GM21367 (cell line): ENCODE measurements at regions not wholly inside any gene's neighbourhood (a gene's known extent, or its start where the extent isn't known, plus 50 kb on each side); places are given as distances from the start of the nearest gene placed in this dataset.
A peak's percentile ranks its signal among the peaks of the same experiment; 100 is the strongest.
"Not testable (repeated sequence)": the region's sequence is repeated elsewhere in the genome, so short reads cannot be mapped to it uniquely, and the experiment has no call there.

Source experiments
- ATAC-seq: cut with Tn5 transposase; IDR thresholded peaks from one replicate; pipeline ENCODE4 v1.9.1; 2021; ENCODE audit not compliant: unreplicated experiment

DNA sequence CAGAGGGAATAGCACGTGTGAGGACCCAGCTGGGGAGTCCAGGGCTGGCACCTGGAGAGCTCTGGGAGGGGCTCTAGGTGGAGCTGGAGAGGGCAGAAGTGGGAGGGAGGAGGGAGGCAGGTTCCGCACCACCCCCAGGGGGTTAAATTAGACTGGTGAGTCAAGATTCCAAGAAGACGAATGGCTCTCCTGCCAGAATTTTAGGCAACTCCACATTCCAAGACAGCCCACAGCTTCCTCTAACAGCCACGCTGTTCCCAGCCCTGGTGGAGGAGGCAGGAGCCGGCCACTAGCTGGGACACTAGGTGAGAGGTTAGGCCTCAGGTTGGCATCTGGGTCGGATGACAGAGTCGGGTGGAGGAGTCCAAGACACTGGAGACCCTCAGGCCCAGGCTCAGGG, 60.2 kb downstream of the TFAP2C start:
- no peak for ATAC-seq

- no peak for ATAC-seq
These were observed 60.9 kb downstream of the TFAP2C start for GRCh38 chr20:56689852-56690485.

GRCh38 chr20:56690531-56691175, 61.5 kb downstream of the TFAP2C start:
- no peak for ATAC-seq

DNA sequence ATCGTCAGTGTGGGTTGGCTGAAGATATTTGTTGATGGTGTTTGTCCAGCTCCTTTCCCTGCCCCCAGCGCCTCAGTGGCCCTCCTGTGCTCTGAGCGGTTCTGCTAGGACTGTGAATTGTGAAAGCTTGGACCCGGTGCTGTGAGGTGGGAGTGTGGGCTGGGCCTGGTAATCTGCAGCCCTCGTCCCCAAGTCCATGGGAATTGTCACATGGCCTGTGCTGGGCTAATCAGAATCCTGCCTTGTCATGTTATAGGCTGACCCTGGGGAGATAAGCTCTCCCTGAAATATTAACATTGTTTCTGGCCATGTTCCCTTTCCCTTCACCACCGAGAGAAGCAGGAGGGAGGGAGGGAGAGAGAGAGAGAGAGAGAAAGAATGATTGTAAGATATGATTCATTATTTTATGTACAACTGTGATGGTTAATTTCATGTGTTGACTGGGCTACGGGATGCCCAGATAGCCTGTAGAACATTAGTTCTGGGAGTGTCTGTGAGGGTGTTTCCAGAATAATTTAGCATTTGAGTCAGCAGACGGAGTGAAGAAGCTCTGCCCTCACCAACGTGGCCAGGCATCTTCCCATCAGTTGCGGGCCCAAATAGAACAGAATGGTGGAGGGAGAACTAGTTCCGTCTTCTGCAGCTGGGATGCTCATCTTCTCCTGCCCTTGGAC, 62.4 kb downstream of the TFAP2C start:
- ATAC-seq: no peak

DNA sequence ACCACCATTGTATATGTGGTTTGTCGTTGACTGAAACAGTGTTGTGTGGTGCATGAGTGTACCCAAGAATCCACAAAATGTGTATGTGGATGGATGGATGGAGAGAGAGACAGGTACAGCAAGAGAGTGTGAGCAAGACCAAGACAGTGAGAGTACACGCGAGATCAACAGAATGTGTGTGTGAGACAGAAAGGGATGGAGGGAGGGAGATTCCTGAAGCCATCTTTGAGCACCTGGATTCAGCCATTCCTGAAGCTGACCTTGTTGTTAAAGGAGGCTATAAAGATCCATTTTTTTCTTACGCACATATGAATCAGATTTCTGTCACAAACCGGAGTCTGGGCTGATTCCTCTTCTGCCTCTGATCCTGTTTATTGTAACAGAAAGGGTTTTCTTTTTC, 64.1 kb downstream of the TFAP2C start:
- ATAC-seq: no peak

DNA sequence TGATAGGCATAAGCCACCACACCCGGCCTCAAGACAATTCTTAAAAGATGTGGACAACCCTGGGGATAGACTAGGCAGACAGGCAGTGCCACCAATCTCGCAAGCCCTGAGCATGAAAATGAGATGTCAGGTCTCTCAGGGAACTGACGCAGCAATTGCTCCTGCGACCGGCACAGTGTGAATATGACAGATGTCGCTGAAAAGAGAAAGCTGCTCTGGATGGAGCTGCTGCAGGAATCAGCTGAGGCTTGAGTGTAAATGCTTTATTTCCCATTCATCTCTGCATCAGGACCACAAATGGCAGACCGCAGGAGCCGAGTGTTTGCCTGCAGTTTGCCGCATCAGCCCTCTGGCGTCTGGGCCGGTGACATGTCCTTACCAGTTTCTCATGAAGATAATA, 68.4 kb downstream of the TFAP2C start:
- ATAC-seq: no peak

DNA sequence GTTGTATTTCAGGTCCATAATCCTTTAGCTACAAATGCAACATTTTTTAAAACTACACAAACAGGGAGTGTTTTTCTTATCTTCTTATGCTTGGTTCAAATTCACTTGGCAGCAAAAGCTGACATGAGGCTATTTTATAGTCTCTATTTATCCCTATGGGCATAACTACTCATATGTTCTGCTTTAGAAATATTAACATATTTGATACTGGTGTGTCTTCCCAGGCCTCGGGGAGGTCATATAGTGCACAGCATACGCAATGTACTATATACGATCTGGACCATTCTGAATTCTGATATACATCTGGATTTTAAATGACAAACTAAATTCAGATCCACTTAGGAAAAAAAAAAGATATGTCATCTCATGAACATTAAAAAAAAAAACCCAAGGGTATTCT, 69.2 kb downstream of the TFAP2C start:
- ATAC-seq: no peak

GRCh38 chr20:56698749-56699148, 69.6 kb downstream of the TFAP2C start:
- ATAC-seq: no peak

DNA sequence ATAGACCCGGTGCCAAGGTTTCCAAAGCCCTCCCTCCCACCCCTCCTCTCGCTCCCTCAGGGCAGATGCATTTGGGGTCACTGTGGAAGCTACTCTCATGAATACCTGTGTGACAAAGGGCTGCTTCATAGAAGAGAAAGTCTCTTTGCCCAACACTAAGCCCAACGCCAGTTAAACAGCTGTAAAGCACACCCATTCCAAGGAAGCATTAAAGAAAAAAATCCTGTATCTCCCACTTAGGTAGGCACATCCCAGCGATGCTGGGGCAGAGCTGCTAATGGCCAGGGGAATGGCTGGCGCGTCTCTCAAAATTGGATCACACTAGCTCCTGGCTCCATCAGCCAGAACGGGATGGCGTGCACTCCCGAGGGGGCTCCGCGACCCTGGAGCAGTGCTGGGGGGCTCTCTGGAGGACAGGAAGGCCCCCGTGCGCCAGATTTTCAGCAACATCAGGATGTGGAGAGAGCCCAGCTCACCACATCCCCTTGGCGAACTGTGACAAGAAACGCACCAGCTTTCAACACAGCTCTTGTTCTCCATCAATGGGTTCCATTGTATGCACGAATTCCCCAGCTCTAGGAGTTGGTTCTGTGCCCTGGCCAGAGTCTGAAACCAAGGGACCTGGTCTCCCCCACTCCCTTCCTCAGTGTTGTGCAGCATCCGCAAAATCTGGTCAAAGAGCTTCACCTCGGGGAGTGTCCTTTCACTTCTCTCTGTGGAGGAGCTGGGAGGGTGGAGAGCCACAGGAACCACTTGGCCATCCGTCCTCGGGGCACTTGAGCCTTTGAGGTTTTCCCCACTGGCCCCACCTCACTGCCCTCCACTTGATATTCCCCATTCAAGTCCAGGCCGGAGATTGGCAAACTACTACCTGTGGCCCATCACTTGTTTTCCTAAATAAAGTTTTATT, 74.1 kb downstream of the TFAP2C start:
- no peak for ATAC-seq

GRCh38 chr20:56706867-56707360, 77.8 kb downstream of the TFAP2C start:
- no peak for ATAC-seq

GRCh38 chr20:56708991-56709390, 79.9 kb downstream of the TFAP2C start:
- ATAC-seq: no peak

- no peak for ATAC-seq
These were observed 81.0 kb downstream of the TFAP2C start for GRCh38 chr20:56710125-56710524.

GRCh38 chr20:56710577-56710976, 81.5 kb downstream of the TFAP2C start:
- not testable (repeated sequence) for ATAC-seq

DNA sequence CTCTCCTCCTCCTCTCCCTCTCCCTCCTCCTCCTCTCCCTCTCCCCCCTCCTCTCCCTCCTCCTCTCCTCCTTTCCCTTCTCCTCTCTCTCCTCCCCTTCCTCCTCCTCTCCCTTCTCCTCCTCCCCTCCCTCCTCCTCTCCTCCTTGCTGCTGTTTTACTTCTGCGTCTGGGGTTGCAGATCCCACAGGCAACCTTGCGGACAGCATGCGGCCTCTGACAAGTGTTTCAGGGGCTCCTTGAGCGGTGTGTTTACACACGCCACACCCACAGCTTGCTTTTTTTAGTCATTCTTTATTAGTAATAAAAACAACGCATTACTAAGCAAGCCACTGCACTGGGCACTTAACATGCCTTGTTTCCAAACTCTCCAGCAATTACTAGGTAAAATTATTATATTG, 81.9 kb downstream of the TFAP2C start:
- no peak for ATAC-seq

DNA sequence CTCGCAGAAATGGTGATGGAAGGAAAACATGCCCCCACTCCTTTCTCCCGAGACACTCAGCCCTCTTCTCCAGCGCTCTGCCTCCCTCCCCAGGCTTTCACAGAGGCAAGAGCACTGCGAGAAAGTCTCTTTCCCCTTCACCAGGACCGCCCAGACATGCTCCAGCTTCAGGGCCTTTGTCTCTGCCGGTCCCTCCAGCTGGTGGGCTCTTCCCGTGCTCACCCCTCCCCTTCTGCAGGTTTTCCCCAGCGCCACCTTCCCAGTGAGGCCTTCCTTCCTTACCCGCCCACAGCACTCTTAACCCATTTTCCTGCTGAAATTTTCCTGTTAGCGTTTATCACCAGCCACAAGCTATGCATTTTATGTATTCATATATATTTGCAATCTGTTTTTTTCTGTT, 86.2 kb downstream of the TFAP2C start:
- ATAC-seq: no peak

DNA sequence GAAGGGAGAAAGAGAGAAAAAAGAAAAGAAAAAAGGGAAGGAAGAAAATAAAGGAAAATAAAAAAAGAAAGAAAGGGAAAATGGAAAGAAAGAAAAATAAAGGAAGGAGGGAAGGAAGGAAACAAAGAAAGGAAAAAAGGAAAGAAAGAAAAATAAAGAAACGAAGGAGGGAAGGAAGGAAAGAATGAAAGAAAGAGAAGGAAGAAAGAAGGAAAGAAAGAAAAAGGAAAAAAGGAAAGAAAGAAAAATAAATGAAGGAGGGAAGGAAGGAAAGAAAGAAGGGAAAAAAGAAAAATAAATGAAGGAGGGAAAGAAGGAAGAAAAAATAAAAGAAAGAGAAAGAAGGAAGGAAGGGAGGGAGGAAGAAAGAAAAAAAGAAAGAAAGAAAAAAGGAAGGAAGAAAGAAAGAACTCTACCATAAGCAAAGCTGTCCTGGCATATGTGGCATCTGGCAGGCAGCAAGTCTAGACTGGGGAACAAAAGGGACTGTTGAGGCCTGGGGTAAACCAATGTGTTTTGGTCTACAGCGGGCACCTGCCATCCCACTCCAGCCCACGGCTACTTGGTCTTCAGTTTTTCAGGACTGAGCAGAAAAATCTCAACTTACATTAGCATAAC, 86.9 kb downstream of the TFAP2C start:
- no peak for ATAC-seq

DNA sequence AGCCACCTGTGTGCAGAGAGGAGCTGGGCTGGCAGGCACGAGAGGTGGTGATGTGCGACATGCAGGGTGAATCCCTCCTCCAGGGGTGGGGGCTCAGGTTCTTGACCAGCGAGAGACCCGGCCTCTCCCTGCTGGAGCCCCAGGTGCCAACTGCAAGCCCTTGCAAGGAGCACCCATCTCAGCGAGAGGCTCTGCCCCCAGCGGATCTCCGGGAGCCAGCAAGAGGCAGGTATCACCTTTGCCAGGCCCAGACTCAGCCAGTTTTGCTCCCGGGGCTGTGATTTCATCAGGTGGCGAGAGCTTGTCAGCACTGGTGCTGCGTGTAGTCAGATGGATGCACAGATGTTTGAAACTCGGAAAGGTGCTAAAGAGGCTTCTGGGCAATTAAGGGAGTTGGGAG, 87.7 kb downstream of the TFAP2C start:
- ATAC-seq: no peak

- ATAC-seq: no peak
These were observed 89.7 kb downstream of the TFAP2C start for GRCh38 chr20:56718816-56719215.

DNA sequence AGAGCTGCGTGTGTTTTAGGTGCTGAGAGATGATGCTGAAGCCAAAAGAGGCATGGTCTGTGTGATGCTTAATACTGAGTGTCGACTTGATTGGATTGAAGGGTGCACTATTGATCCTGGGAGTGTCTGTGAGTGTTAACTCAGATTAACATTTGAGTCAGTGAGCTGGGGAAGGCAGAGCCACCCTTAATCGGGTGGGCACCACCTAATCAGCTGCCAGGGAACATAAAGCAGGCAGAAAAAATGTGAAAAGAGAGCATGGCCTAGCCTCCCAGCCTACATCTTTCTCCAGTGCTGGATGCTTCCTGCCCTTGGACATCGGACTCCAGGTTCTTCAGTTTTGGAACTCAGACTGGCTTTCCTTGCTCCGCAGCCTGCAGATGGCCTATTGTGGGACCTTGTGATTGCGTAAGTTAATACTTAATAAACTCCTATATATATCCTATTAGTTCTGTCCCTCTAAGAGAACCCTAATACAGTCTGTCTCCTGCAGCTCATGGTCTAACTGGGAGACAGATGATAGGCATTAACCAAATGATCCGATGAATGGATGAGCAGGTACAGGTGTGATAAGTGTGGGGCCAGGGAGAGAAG, 91.6 kb downstream of the TFAP2C start:
- ATAC-seq: no peak

DNA sequence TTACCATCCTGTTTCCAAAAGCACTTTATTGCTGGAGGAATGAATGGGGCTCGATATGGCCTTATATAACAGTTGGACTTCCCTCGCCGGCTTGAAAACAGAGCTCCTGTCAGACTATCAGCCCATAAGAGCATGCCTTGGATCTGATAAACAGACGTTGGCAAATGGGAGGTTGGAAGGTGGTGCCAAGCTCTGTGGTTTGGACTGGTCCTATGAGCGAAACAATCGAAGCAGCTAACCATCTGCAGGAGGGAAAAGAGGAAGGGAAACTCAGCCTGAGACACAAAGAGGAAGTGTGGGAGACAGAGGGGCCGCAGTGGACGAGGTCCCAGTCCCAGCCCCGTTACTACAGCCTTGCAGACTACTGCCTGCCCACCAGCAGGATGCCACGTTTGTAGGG, 92.9 kb downstream of the TFAP2C start:
- ATAC-seq: peak; percentile 38
